Immature natural killer cell (primary cell): ENCODE measurements at regions not wholly inside any gene's neighbourhood (a gene's known extent, or its start where the extent isn't known, plus 50 kb on each side); places are given as distances from the start of the nearest gene placed in this dataset.
A peak's percentile ranks its signal among the peaks of the same experiment; 100 is the strongest.
"Not testable (repeated sequence)": the region's sequence is repeated elsewhere in the genome, so short reads cannot be mapped to it uniquely, and the experiment has no call there.

ENCODE experiments used
- DNase-seq, 3 donors: peaks; one replicate each; pipeline ENCODE4 v3.0.0; 2022; ENCODE audit warnings: mixed read lengths in 1 of 3
- H3K27ac Mint-ChIP-seq, 6 donors: one replicate each; pipeline ENCODE4 v1.8.0; 2020; ENCODE audit warnings: mixed read lengths in 6 of 6, mild to moderate bottlenecking in 5 of 6, inconsistent platforms in 4 of 6, moderate library complexity in 3 of 6
- H3K27me3 Mint-ChIP-seq, 3 donors: one replicate each; pipeline ENCODE4 v1.8.0; 2020 to 2021; ENCODE audit warnings: low read depth in 3 of 3, mild to moderate bottlenecking in 3 of 3, mixed read lengths in 3 of 3, moderate library complexity in 3 of 3, inconsistent platforms in 1 of 3
- H3K36me3 Mint-ChIP-seq, 3 donors: one replicate each; pipeline ENCODE4 v1.8.0; 2020; ENCODE audit warnings: mixed read lengths in 3 of 3, inconsistent platforms in 2 of 3, mild to moderate bottlenecking in 2 of 3
- H3K4me1 Mint-ChIP-seq, 2 donors: one replicate each; pipeline ENCODE4 v1.8.0; 2020; ENCODE audit warnings: inconsistent platforms in 2 of 2, mild to moderate bottlenecking in 2 of 2, mixed read lengths in 2 of 2, moderate library complexity in 1 of 2
- H3K4me3 Mint-ChIP-seq, 5 donors: one replicate each; pipeline ENCODE4 v1.8.0; 2020; ENCODE audit warnings: mild to moderate bottlenecking in 5 of 5, mixed read lengths in 5 of 5, inconsistent platforms in 3 of 5, moderate library complexity in 3 of 5
- H3K9me3 Mint-ChIP-seq, 6 donors: one replicate each; pipeline ENCODE4 v1.8.0; 2020; ENCODE audit warnings: mild to moderate bottlenecking in 6 of 6, mixed read lengths in 6 of 6, inconsistent platforms in 4 of 6, moderate library complexity in 3 of 6

DNA sequence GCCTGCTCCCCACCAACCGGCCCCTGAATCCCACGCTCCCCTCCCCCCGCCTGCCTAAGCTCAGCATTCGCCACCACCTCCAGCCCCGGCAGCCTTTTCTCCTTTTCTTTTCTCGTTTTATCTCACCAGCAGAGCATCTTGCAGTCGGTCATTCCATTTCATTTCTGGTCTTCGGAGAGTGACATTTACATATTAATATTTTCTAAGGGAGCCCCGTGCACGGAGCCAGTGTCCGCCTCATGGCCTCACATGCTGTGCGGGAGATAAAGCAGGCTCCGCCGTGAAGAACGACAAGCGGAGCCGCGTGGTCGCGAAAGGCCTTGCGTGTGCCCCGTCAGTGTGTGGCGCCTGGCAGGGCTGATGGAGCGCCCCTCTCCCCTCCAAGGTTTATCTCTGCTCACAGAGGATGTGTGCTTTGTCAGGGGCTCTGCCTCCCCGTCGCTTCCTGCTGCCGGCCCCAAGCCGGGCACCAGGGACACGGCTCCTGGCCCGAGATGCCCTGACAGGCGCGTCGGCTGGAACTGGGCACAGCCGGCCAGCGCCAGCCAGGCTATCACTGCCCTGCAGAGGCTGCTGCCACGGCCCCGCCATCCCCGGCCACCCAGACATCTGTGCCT lies 95.5 kb upstream of the GSE1 start:
- H3K27me3 Mint-ChIP-seq = peaks cover 25 to 49% (median 34%) of the 10 kb centered on the region in 3 donors
- H3K9me3 Mint-ChIP-seq = peaks cover 6 to 14% (median 10%) of the 10 kb centered on the region in 6 donors
- peak overlapping the region in 5 of 6 donors; percentile 57 to 95 (median 82) for H3K27ac Mint-ChIP-seq
- peaks cover 21 to 27% of the 10 kb centered on the region in 2 donors for H3K4me1 Mint-ChIP-seq
- no peak overlapping the region for H3K4me3 Mint-ChIP-seq
- H3K36me3 Mint-ChIP-seq = peaks cover 3 to 5% (median 4%) of the 10 kb centered on the region in 3 donors
- no peak for DNase-seq

GRCh38 chr16:85518398-85519049 lies 94.6 kb upstream of the GSE1 start:
- peaks cover 28 to 52% (median 36%) of the 10 kb centered on the region in 3 donors for H3K27me3 Mint-ChIP-seq
- peak overlapping the region; percentile 6 to 41 (median 37) for H3K4me3 Mint-ChIP-seq
- H3K4me1 Mint-ChIP-seq = peaks cover 21 to 29% of the 10 kb centered on the region in 2 donors
- peaks cover 6 to 14% (median 10%) of the 10 kb centered on the region in 6 donors for H3K9me3 Mint-ChIP-seq
- peak; percentile 66 to 73 (median 69) for DNase-seq
- H3K27ac Mint-ChIP-seq = peak overlapping the region; percentile 94 to 99 (median 96)
- peaks cover 3 to 5% (median 4%) of the 10 kb centered on the region in 3 donors for H3K36me3 Mint-ChIP-seq

DNA sequence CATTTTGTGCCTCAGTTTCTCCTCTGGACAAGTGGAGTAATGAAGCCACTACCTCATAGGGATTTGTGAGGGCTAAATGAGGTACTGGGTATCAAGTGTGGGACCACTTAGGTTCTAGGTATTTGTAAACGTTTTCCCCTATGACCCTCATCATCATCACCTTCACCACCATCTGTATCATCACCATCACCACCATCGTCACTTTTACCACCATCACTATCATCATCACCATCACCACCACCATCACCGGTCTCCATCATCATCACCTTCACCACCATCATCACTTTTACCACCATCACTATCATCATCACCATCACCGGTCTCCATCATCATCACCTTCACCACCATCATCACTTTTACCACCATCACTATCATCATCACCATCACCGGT lies 94.1 kb upstream of the GSE1 start:
- not testable (repeated sequence) for H3K36me3 Mint-ChIP-seq
- DNase-seq = peak; percentile 76 to 81 (median 80)
- peak overlapping the region; percentile 94 to 99 (median 96) for H3K27ac Mint-ChIP-seq
- H3K27me3 Mint-ChIP-seq = peaks cover 28 to 52% (median 36%) of the 10 kb centered on the region in 3 donors
- H3K4me3 Mint-ChIP-seq = peak overlapping the region; percentile 6 to 41 (median 37)
- peaks cover 6 to 14% (median 10%) of the 10 kb centered on the region in 6 donors for H3K9me3 Mint-ChIP-seq
- peaks cover 21 to 29% of the 10 kb centered on the region in 2 donors for H3K4me1 Mint-ChIP-seq

GRCh38 chr16:85519540-85520231 lies 93.4 kb upstream of the GSE1 start:
- DNase-seq = peak; percentile 77 to 79 (median 78)
- peaks cover 6 to 14% (median 10%) of the 10 kb centered on the region in 6 donors for H3K9me3 Mint-ChIP-seq
- peak overlapping the region; percentile 44 to 87 (median 67) for H3K4me3 Mint-ChIP-seq
- H3K27me3 Mint-ChIP-seq = peaks cover 28 to 52% (median 36%) of the 10 kb centered on the region in 3 donors
- H3K4me1 Mint-ChIP-seq = peaks cover 21 to 29% of the 10 kb centered on the region in 2 donors
- peaks cover 3 to 5% (median 4%) of the 10 kb centered on the region in 3 donors for H3K36me3 Mint-ChIP-seq
- peak overlapping the region; percentile 97 to 99 (median 98) for H3K27ac Mint-ChIP-seq

GRCh38 chr16:85520853-85521521 lies 92.1 kb upstream of the GSE1 start:
- peak overlapping the region in 1 of 5 donors; percentile 35 for H3K4me3 Mint-ChIP-seq
- no peak for DNase-seq
- H3K27me3 Mint-ChIP-seq = peaks cover 28 to 49% (median 36%) of the 10 kb centered on the region in 3 donors
- peaks cover 21 to 29% of the 10 kb centered on the region in 2 donors for H3K4me1 Mint-ChIP-seq
- H3K27ac Mint-ChIP-seq = peak overlapping the region; percentile 43 to 99 (median 72)
- H3K9me3 Mint-ChIP-seq = peaks cover 6 to 14% (median 10%) of the 10 kb centered on the region in 6 donors
- H3K36me3 Mint-ChIP-seq = peaks cover 3 to 5% (median 4%) of the 10 kb centered on the region in 3 donors

- peaks cover 28 to 48% (median 36%) of the 10 kb centered on the region in 3 donors for H3K27me3 Mint-ChIP-seq
- no peak for DNase-seq
- peaks cover 3 to 5% (median 4%) of the 10 kb centered on the region in 3 donors for H3K36me3 Mint-ChIP-seq
- peaks cover 6 to 14% (median 10%) of the 10 kb centered on the region in 6 donors for H3K9me3 Mint-ChIP-seq
- peak overlapping the region in 1 of 5 donors; percentile 35 for H3K4me3 Mint-ChIP-seq
- H3K4me1 Mint-ChIP-seq = peaks cover 21 to 29% of the 10 kb centered on the region in 2 donors
- peak overlapping the region; percentile 43 to 99 (median 72) for H3K27ac Mint-ChIP-seq
These were observed 91.4 kb upstream of the GSE1 start for GRCh38 chr16:85521552-85522307.

DNA sequence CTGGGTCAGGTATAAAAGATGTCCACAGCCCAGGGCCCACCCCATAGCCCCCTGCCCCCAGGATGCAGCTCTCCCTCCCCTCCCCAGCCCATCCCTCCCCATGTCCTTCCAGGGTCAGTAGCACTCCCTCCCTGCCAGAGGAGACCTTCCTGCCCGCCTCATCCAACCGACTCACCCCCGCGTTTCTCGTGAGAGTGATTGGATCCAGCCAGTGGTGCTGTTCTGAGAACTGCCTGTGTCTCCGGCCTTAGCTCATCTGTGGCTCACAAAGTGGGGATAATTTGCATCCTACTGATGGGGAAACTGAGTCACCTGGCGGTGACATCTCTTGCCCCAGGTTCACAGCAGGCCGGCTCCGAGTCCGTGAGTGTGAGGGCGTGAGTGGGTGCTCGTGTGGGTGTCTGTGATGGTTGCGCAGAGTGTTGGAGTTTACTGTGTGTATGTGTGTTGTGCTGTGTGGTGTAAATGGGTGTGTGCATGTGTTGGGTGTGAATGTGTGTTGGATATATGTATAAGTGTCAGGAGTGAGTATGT lies 90.7 kb upstream of the GSE1 start:
- Mint-ChIP-seq H3K27me3 (peaks cover 28 to 45% (median 36%) of the 10 kb centered on the region in 3 donors), H3K27ac (peak overlapping the region in 4 of 6 donors; percentile 43 to 89 (median 73)), H3K4me3 (no peak overlapping the region), H3K36me3 (peaks cover 3 to 5% (median 4%) of the 10 kb centered on the region in 3 donors), H3K9me3 (peaks cover 6 to 13% (median 10%) of the 10 kb centered on the region in 6 donors), H3K4me1 (peaks cover 21 to 27% of the 10 kb centered on the region in 2 donors)
- no peak for DNase-seq

DNA sequence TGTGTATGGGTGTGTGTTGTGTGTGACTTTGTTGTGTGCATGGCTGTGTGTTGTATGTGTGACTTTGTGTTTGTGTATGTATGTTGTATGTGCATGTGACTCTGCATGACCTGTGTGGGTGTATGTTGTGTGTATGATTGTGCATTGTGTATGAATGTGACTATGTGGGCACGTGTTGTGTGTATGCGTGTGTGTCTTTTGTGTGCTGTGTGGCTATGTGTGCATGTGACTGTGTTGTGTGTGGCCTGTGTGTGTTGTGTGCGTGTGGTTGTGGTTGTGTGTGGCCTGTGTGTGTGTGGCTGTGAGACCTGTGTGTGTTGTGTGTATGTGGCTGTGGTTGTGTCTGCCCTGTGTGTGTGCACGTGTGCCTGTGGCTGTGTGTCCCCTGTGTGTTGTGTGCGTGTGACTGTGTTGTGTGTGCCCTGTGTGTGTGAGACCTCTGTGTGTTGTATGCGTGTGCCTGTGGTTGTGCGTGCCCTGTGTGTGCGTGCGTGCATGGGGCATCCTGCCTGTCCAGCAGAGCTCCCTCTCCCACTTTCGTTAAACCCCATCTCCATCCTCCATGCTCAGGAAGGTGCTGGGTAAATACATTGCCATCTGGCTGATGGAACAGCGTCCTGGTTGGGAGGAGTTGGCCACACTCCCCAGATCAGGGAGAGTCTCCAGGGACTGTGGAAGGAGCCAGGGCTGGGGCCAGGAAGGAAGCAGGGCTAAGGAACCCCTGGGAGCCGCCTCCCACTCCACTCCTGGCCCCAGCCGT lies 90.1 kb upstream of the GSE1 start:
- no peak for DNase-seq
- Mint-ChIP-seq H3K36me3 (peaks cover 3 to 5% (median 4%) of the 10 kb centered on the region in 3 donors), H3K4me1 (peaks cover 21 to 27% of the 10 kb centered on the region in 2 donors), H3K27me3 (peaks cover 28 to 41% (median 36%) of the 10 kb centered on the region in 3 donors), H3K9me3 (peaks cover 6 to 13% (median 10%) of the 10 kb centered on the region in 6 donors), H3K27ac (peak overlapping the region in 4 of 6 donors; percentile 43 to 89 (median 73)), H3K4me3 (no peak overlapping the region)

DNA sequence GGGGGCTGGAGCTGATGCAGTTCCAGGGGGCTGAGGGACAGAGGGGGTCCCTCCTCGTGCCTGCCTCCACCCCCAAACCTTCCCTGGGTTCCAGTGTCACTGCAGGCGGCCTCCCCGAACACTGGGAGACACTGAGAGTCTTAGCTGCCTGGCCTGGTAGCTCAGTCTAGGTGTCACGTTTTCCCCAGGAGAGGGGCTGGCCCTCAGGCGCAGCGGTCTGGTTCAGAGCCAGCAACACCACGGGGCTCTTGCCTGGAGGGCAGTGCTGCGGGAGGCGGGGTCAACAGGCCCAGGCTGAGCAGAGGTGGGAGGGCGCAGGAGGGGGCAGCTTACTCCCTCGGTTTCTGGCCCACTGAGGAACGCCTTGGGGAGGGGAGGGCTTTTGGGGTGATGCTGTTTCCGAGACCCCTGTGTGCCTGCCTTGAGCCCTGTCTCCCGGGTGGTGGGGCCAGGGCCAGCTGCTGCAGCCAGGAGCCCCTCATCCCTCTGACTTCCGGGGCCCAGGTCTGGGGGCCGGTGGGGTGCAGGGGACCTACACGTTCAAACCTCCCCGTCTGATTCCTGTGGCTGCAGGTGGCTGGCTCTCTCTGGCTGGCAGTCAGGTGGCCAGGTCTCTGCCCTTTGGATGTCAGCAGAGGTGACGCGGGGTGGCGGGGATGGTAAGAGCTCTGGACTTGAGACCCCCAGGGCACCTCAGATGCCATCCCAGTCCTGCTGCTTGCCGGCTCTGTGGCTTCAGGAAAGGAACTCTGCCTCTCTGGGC lies 89.3 kb upstream of the GSE1 start:
- DNase-seq = no peak
- H3K27me3 Mint-ChIP-seq = peaks cover 24 to 33% (median 29%) of the 10 kb centered on the region in 3 donors
- no peak overlapping the region for H3K4me3 Mint-ChIP-seq
- peaks cover 5 to 10% (median 9%) of the 10 kb centered on the region in 6 donors for H3K9me3 Mint-ChIP-seq
- peaks cover 3 to 5% (median 4%) of the 10 kb centered on the region in 3 donors for H3K36me3 Mint-ChIP-seq
- H3K27ac Mint-ChIP-seq = no peak overlapping the region
- H3K4me1 Mint-ChIP-seq = peaks cover 14 to 22% of the 10 kb centered on the region in 2 donors

DNA sequence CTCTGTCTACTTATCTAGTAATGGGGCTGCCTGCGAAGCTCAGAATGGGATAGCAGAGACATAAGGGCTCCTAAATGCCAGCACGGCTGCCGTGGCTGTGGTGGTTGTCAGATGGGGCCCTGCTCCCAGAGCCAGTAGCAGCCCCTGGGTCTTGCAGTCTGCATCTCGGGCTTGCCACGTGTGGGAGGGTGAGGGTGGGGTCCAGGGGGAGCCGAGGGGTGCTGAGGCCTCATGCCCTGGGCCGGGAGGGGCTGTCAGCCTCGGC lies 88.8 kb upstream of the GSE1 start:
- H3K4me1 Mint-ChIP-seq = peaks cover 9 to 21% of the 10 kb centered on the region in 2 donors
- peaks cover 23 to 29% (median 24%) of the 10 kb centered on the region in 3 donors for H3K27me3 Mint-ChIP-seq
- H3K4me3 Mint-ChIP-seq = no peak overlapping the region
- peaks cover 2 to 6% (median 5%) of the 10 kb centered on the region in 6 donors for H3K9me3 Mint-ChIP-seq
- H3K27ac Mint-ChIP-seq = no peak overlapping the region
- H3K36me3 Mint-ChIP-seq = peaks cover 3 to 4% (median 4%) of the 10 kb centered on the region in 3 donors
- no peak for DNase-seq

GRCh38 chr16:85524630-85525419 lies 88.3 kb upstream of the GSE1 start:
- Mint-ChIP-seq H3K4me3 (no peak overlapping the region), H3K9me3 (peaks cover 0 to 1% (median 0%) of the 10 kb centered on the region in 6 donors), H3K36me3 (no peaks in the 10 kb centered on the region), H3K4me1 (peaks cover 4 to 17% of the 10 kb centered on the region in 2 donors), H3K27ac (no peak overlapping the region), H3K27me3 (peaks cover 18 to 24% (median 19%) of the 10 kb centered on the region in 3 donors)
- DNase-seq = no peak
